GM19463 (cell line): ENCODE measurements at regions not wholly inside any gene's neighbourhood (a gene's known extent, or its start where the extent isn't known, plus 50 kb on each side); places are given as distances from the start of the nearest gene placed in this dataset.
"Not testable (repeated sequence)": the region's sequence is repeated elsewhere in the genome, so short reads cannot be mapped to it uniquely, and the experiment has no call there.

Experiments
- ATAC-seq: cut with Tn5 transposase; IDR thresholded peaks from one replicate; pipeline ENCODE4 v1.9.1; 2021; ENCODE audit warnings: mild to moderate bottlenecking, moderate library complexity; ENCODE audit not compliant: unreplicated experiment

GRCh38 chr10:63901881-63902280, 380.7 kb downstream of the REEP3 start:
- ATAC-seq = no peak

GRCh38 chr10:63910806-63911205, 389.6 kb downstream of the REEP3 start:
- ATAC-seq = no peak

GRCh38 chr10:63915240-63915639, 394.0 kb downstream of the REEP3 start:
- ATAC-seq = no peak

- no peak for ATAC-seq
Observed at GRCh38 chr10:63917363-63917762, 396.2 kb downstream of the REEP3 start.

- ATAC-seq = no peak
Observed at GRCh38 chr10:63919575-63920279, 398.5 kb downstream of the REEP3 start.

GRCh38 chr10:63920926-63921325, 399.7 kb downstream of the REEP3 start:
- no peak for ATAC-seq

GRCh38 chr10:63921908-63922467, 400.8 kb downstream of the REEP3 start:
- no peak for ATAC-seq

- no peak for ATAC-seq
Observed at GRCh38 chr10:63922468-63923284, 401.5 kb downstream of the REEP3 start.

- ATAC-seq = no peak
Observed at GRCh38 chr10:63929831-63930467, 408.7 kb downstream of the REEP3 start.

GRCh38 chr10:63930584-63930983, 409.4 kb downstream of the REEP3 start:
- ATAC-seq = no peak

- no peak for ATAC-seq
Observed at GRCh38 chr10:63935705-63936104, 414.5 kb downstream of the REEP3 start.

- ATAC-seq = no peak
Observed at GRCh38 chr10:63940277-63940922, 419.2 kb downstream of the REEP3 start.

GRCh38 chr10:63964406-63964805, 443.2 kb downstream of the REEP3 start:
- no peak for ATAC-seq

GRCh38 chr10:63965846-63966245, 444.6 kb downstream of the REEP3 start:
- ATAC-seq = no peak

- no peak for ATAC-seq
Observed at GRCh38 chr10:63972949-63973827, 452.0 kb downstream of the REEP3 start.

GRCh38 chr10:63976538-63976937, 455.3 kb downstream of the REEP3 start:
- ATAC-seq = peak; percentile 96

- peak; percentile 64 for ATAC-seq
Observed at GRCh38 chr10:63977329-63977923, 456.2 kb downstream of the REEP3 start.

GRCh38 chr10:63980870-63981269, 459.7 kb downstream of the REEP3 start:
- not testable (repeated sequence) for ATAC-seq

GRCh38 chr10:63984061-63984460, 462.9 kb downstream of the REEP3 start:
- not testable (repeated sequence) for ATAC-seq

GRCh38 chr10:63986536-63986935, 465.3 kb downstream of the REEP3 start:
- ATAC-seq = no peak
